Tongue (tissue), 1 donor: ENCODE measurements at regions not wholly inside any gene's neighbourhood (a gene's known extent, or its start where the extent isn't known, plus 50 kb on each side); places are given as distances from the start of the nearest gene placed in this dataset.

Experiments used
- DNase-seq: peaks from one replicate; pipeline ENCODE4 v3.0.0-alpha.2; 2015

GRCh38 chr3:14590569-14590968 lies 50.4 kb upstream of the GRIP2 start:
- DNase-seq, result no peak

- no peak for DNase-seq
Measured at GRCh38 chr3:14592390-14592789, 52.2 kb upstream of the GRIP2 start.

GRCh38 chr3:14592836-14593235 lies 52.7 kb upstream of the GRIP2 start:
- no peak for DNase-seq

GRCh38 chr3:14594234-14594633 lies 54.1 kb upstream of the GRIP2 start:
- DNase-seq, result no peak

- DNase-seq, result no peak
Measured at GRCh38 chr3:14595561-14595960, 55.4 kb upstream of the GRIP2 start.

- no peak for DNase-seq
Measured at GRCh38 chr3:14597266-14597665, 54.3 kb upstream of the CCDC174 start.

GRCh38 chr3:14598143-14598569 lies 53.4 kb upstream of the CCDC174 start:
- peak; percentile 55 for DNase-seq

- no peak for DNase-seq
Measured at GRCh38 chr3:14599488-14599887, 52.1 kb upstream of the CCDC174 start.

- DNase-seq, result no peak
Measured at GRCh38 chr3:14600075-14600474, 51.5 kb upstream of the CCDC174 start.

GRCh38 chr3:14600856-14601610 lies 50.5 kb upstream of the CCDC174 start:
- no peak for DNase-seq

- no peak for DNase-seq
Measured at GRCh38 chr3:14601692-14602005, 49.9 kb upstream of the CCDC174 start.
